Psoas muscle (tissue), 7 donors: ENCODE measurements at regions not wholly inside any gene's neighbourhood (a gene's known extent, or its start where the extent isn't known, plus 50 kb on each side); places are given as distances from the start of the nearest gene placed in this dataset.
"Not testable (repeated sequence)": the region's sequence is repeated elsewhere in the genome, so short reads cannot be mapped to it uniquely, and the experiment has no call there.

Experiments
- ATAC-seq, 4 donors: fragments of 200-7000 bp; cut with Tn5 transposase; one replicate each; pipeline ENCODE4 v1.9.1; 2020; ENCODE audit warnings: moderate library complexity in 3 of 4, mild to moderate bottlenecking in 2 of 4
- DNase-seq, 2 donors: peaks; one replicate each; pipeline ENCODE4 v3.0.0-alpha.2; 2020
- H3K27ac ChIP-seq: fragments of 200-600 bp; one replicate; pipeline ENCODE4 v1.8.0; 2022
- H3K27me3 ChIP-seq, 3 donors: fragments of 200-600 bp in 1 of 3; one replicate each; pipeline versions ENCODE4 v1.6.1 to v1.8.0; 2013 to 2022; ENCODE audit warnings: low read length in 2 of 3, mild to moderate bottlenecking in 2 of 3, moderate library complexity in 1 of 3; ENCODE audit not compliant: insufficient read depth in 3 of 3
- H3K36me3 ChIP-seq, 2 donors: fragments of 200-600 bp in 1 of 2; one replicate each; pipeline versions ENCODE4 v1.6.1 to v1.8.0; 2013 to 2022; ENCODE audit warnings: low read depth in 1 of 2, mild to moderate bottlenecking in 1 of 2, moderate library complexity in 1 of 2; ENCODE audit not compliant: insufficient read depth in 1 of 2
- H3K4me1 ChIP-seq: fragments of 200-600 bp; one replicate; pipeline ENCODE4 v1.8.0; 2022
- H3K4me3 ChIP-seq: fragments of 200-600 bp; one replicate; pipeline ENCODE4 v1.8.0; 2022; ENCODE audit warnings: mild to moderate bottlenecking
- H3K9me3 ChIP-seq: fragments of 200-600 bp; one replicate; pipeline ENCODE4 v1.8.0; 2022
- CTCF ChIP-seq: fragments of 200-600 bp; IDR thresholded peaks from one replicate; pipeline ENCODE4 v1.8.0; 2022; ENCODE audit warnings: antibody characterized with exemption
- WGBS, 3 donors: extraction: QIAGEN DNeasy Blood & Tissue Kit; methylation state at CpG; one replicate each; pipeline versions ENCODE4 v1.1.6 to v1.1.7; 2013; 5-methylcytosine and 5-hydroxymethylcytosine counted together
- intact Hi-C, 2 donors: fragments of 100-400 bp; cut with DNase I; formaldehyde crosslinking; loops; one replicate each; pipeline versions ENCODE4 v1.11.0 to v1.14.2; 2022
- donor health status: healthy with polysubstance abuse.
- donor health status: DM: no; HTN: no; CAD: no; lungs with moderate emphysema.
- donor health status: Bipolar disorder and iron deficiency.
- donor health status: healthy.
- donor health status: DM: yes; HTN: yes; CAD: no.
- donor health status: DM: no; HTN: no; CAD: no.
- donor health status: DM: yes; HTN: yes; CAD: no.

GRCh38 chr11:129711760-129712159 lies 103.9 kb upstream of the TMEM45B start:
- Histone ChIP-seq H3K4me3 (no peak overlapping the region), H3K9me3 (no peaks in the 10 kb centered on the region), H3K4me1 (no peaks in the 10 kb centered on the region), H3K27me3 (peaks cover 0 to 7% (median 0%) of the 10 kb centered on the region in 3 donors), H3K27ac (no peak overlapping the region), H3K36me3 (no peaks in the 10 kb centered on the region)
- WGBS, 3 donors = 30 to 47% (median 43%) methylated on average over 3 of the region's 3 CpGs
- DNase-seq (no peak), ATAC-seq (no peak)
- TF ChIP-seq CTCF = no peak
- intact Hi-C loops = no loop called here

DNA sequence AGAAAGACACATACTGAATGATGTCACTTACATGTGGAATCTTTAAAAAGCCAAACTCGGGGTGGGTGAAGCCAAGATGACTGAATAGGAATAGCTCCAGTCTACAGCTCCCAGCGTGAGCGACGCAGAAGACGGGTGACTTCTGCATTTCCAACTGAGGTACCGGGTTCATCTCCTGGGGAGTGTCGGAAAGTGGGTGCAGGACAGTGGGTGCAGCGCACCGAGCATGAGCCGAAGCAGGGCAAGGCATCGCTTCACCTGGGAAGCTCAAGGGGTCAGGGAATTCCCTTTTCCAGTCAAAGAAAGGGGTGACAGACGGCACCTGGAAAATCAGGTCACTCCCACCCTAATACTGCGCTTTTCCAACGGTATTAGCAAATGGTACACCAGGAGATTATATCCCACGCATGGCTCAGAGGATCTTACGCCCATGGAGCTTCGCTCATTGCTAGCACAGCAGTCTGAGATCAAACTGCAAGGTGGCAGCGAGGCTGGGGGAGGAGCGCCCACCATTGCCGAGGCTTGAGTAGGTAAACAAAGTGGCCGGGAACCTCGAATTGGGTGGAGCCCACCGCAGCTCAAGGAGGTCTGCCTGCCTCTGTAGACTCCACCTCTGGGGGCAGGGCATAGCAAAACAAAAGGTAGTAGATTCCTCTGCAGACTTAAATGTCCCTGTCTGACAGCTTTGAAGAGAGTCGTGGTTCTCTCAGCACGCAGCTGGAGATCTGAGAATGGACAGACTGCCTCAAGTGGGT lies 103.0 kb upstream of the TMEM45B start:
- H3K27ac ChIP-seq, H3K9me3 ChIP-seq, H3K4me1 ChIP-seq, H3K27me3 ChIP-seq, intact Hi-C loops, ATAC-seq, DNase-seq, H3K4me3 ChIP-seq, H3K36me3 ChIP-seq: not testable (repeated sequence)
- 94 to 95% (median 95%) methylated on average over 25 of the region's 25 CpGs for WGBS, 3 donors

- DNase-seq = no peak
- no peak for ATAC-seq
- Histone ChIP-seq H3K9me3 (no peaks in the 10 kb centered on the region), H3K4me3 (no peak overlapping the region), H3K27ac (no peak overlapping the region), H3K4me1 (no peaks in the 10 kb centered on the region), H3K27me3 (peaks cover 0 to 10% (median 4%) of the 10 kb centered on the region in 3 donors), H3K36me3 (no peaks in the 10 kb centered on the region)
- TF ChIP-seq CTCF = no peak
- WGBS, 3 donors = 80 to 83% (median 82%) methylated on average over 3 of the region's 3 CpGs
- intact Hi-C loops = no loop called here
Observed at GRCh38 chr11:129719037-129719436, 96.6 kb upstream of the TMEM45B start.

GRCh38 chr11:129720156-129720555 lies 95.5 kb upstream of the TMEM45B start:
- H3K4me1 ChIP-seq = no peaks in the 10 kb centered on the region

GRCh38 chr11:129720994-129721393 lies 94.7 kb upstream of the TMEM45B start:
- H3K27ac ChIP-seq = no peak overlapping the region
- no peak for ATAC-seq

More at GRCh38 chr11:129720156-129720555, 95.5 kb upstream of the TMEM45B start:
- Histone ChIP-seq H3K27me3 (peaks cover 0 to 10% (median 4%) of the 10 kb centered on the region in 3 donors), H3K9me3 (no peaks in the 10 kb centered on the region), H3K4me3 (no peak overlapping the region), H3K27ac (no peak overlapping the region), H3K36me3 (no peaks in the 10 kb centered on the region)
- ATAC-seq (no peak), DNase-seq (no peak)
- intact Hi-C loops = no loop called here
- WGBS, 3 donors = 57 to 68% (median 60%) methylated on average over 4 of the region's 4 CpGs
- no peak for TF ChIP-seq CTCF

More at GRCh38 chr11:129720994-129721393, 94.7 kb upstream of the TMEM45B start:
- H3K4me1 ChIP-seq = no peaks in the 10 kb centered on the region
- intact Hi-C loops = no loop called here
- WGBS, 3 donors = 79 to 84% (median 84%) methylated on average over 11 of the region's 11 CpGs
- H3K36me3 ChIP-seq = no peaks in the 10 kb centered on the region
- H3K4me3 ChIP-seq = no peak overlapping the region
- H3K9me3 ChIP-seq = no peaks in the 10 kb centered on the region
- DNase-seq = no peak
- no peak for TF ChIP-seq CTCF
- H3K27me3 ChIP-seq = peaks cover 0 to 10% (median 4%) of the 10 kb centered on the region in 3 donors
